Transverse colon (tissue), 3 donors: ENCODE measurements at regions not wholly inside any gene's neighbourhood (a gene's known extent, or its start where the extent isn't known, plus 50 kb on each side); places are given as distances from the start of the nearest gene placed in this dataset.
"Not testable (repeated sequence)": the region's sequence is repeated elsewhere in the genome, so short reads cannot be mapped to it uniquely, and the experiment has no call there.

Experiments
- EP300 ChIP-seq: sonication (generic); formaldehyde crosslinking; IDR thresholded peaks from one replicate; pipeline ENCODE4 v1.6.1; 2017; ENCODE audit warnings: antibody characterized with exemption, low read depth
- POLR2A ChIP-seq: fragments of 450-650 bp; IDR thresholded peaks from one replicate; pipeline ENCODE4 v1.6.1; 2016; ENCODE audit warnings: antibody characterized with exemption, mild to moderate bottlenecking, moderate library complexity
- TF ChIP-seq, protein P1 (sequence below), 5 experiments: fragments of 200-600 bp in 3 of 5; fragments of 450-650 bp in 2 of 5; sonication (generic) in 3 of 5; IDR thresholded peaks; 1 replicate in 2 of 5; 2 replicates in 3 of 5; pipeline ENCODE4 v1.5.1; 2016 to 2017; ENCODE audit warnings: antibody characterized with exemption in 5 of 5, inconsistent platforms in 3 of 5, mild to moderate bottlenecking in 2 of 5, moderate library complexity in 1 of 5

DNA sequence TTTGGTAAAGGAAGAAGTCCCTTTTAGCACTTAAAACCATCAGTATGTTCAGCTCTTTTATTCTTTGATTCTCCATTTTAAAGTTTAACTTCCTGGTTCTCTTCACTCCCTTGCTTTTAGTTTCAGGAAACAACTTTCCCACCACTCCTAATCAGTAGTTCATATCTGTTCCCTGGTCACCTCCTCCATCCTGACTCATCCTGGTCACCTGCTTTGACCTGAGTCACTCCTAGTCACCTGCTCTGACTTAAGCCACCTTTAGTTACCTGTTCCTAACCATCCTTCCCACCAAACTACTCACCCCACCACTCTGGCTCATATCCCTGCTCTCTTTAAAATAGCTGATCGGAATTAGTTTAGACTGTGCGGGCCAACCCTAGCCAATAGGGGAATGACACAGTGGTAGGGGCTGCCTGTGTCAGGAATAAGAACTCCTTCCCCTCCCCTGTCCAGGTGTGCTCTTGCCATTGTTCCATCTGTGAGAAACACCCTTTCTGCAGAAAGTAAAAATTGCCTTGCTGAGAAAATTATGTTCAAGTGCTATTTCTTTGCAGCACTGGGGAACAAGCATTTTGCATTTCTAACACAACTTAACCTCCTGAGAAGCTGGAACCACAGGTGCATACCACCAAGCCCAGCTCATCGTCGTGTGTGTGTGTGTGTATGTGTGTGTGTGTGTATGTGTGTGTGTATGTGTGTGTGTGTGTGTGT is 204.0 kb upstream of the MAOA start:
- TF ChIP-seq, protein P1, sequence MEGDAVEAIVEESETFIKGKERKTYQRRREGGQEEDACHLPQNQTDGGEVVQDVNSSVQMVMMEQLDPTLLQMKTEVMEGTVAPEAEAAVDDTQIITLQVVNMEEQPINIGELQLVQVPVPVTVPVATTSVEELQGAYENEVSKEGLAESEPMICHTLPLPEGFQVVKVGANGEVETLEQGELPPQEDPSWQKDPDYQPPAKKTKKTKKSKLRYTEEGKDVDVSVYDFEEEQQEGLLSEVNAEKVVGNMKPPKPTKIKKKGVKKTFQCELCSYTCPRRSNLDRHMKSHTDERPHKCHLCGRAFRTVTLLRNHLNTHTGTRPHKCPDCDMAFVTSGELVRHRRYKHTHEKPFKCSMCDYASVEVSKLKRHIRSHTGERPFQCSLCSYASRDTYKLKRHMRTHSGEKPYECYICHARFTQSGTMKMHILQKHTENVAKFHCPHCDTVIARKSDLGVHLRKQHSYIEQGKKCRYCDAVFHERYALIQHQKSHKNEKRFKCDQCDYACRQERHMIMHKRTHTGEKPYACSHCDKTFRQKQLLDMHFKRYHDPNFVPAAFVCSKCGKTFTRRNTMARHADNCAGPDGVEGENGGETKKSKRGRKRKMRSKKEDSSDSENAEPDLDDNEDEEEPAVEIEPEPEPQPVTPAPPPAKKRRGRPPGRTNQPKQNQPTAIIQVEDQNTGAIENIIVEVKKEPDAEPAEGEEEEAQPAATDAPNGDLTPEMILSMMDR (IDR thresholded peaks at IDR 0.05): not testable (repeated sequence)
- TF ChIP-seq POLR2A, EP300: not testable (repeated sequence)
